HAP-1 (cell line): ENCODE measurements at regions not wholly inside any gene's neighbourhood (a gene's known extent, or its start where the extent isn't known, plus 50 kb on each side); places are given as distances from the start of the nearest gene placed in this dataset.

ENCODE experiments used
- DNase-seq, 2 experiments: peaks; one replicate each; pipeline ENCODE4 v3.0.0-alpha.2; 2016 to 2020; ENCODE audit warnings: low spot score in 2 of 2
- H3K27me3 ChIP-seq: fragments of 250-450 bp; sonication (Bioruptor Pico); 2 replicates; pipeline ENCODE4 v1.5.1; 2020; ENCODE audit warnings: low read depth, mild to moderate bottlenecking, moderate library complexity
- H3K36me3 ChIP-seq: fragments of 250-450 bp; sonication (Bioruptor Pico); replicated peaks from 2 replicates; pipeline ENCODE4 v1.5.1; 2020; ENCODE audit warnings: mild to moderate bottlenecking
- H3K4me1 ChIP-seq: fragments of 250-450 bp; sonication (Bioruptor Pico); 2 replicates; pipeline ENCODE4 v1.5.1; 2020; ENCODE audit warnings: mild to moderate bottlenecking
- H3K4me3 ChIP-seq: fragments of 250-450 bp; sonication (Bioruptor Pico); 2 replicates; pipeline ENCODE4 v1.5.1; 2020; ENCODE audit warnings: mild to moderate bottlenecking, moderate library complexity
- H3K9me3 ChIP-seq: fragments of 250-450 bp; sonication (Bioruptor Pico); 2 replicates; pipeline ENCODE4 v1.5.1; 2020; ENCODE audit warnings: mild to moderate bottlenecking, moderate library complexity
- in situ Hi-C: fragments of 300-500 bp; cut with MboI; formaldehyde crosslinking; loops from 3 replicates; pipeline ENCODE4 v1.14.3; 2020; ENCODE audit warnings: low sequenced_read_pairs, inconsistent platforms, mixed read lengths

DNA sequence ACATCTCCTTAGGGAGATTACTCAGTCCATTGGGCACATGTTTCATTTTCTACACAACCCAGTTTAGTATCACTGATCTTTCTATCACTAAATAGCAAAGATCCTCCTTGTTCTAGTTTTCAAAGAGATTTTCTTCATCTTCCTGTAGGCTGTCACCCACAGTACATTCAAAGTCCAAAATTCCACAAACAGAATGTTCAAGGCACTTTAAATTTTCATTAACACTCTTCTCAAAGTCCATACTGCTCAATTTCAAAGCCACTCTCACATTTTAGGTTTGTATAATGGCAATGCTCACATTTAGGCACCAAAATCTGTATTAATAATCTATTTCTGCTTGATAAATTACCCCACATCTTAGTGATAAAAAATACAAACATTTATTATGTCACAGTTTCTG lies 152.8 kb downstream of the FSIP2 start:
- Histone ChIP-seq H3K4me1 (no peaks in the 10 kb centered on the region), H3K4me3 (no peak overlapping the region), H3K9me3 (no peaks in the 10 kb centered on the region), H3K27me3 (no peaks in the 10 kb centered on the region), H3K36me3 (no peaks in the 10 kb centered on the region)
- no peak for DNase-seq
- in situ Hi-C loops = no loop called here

DNA sequence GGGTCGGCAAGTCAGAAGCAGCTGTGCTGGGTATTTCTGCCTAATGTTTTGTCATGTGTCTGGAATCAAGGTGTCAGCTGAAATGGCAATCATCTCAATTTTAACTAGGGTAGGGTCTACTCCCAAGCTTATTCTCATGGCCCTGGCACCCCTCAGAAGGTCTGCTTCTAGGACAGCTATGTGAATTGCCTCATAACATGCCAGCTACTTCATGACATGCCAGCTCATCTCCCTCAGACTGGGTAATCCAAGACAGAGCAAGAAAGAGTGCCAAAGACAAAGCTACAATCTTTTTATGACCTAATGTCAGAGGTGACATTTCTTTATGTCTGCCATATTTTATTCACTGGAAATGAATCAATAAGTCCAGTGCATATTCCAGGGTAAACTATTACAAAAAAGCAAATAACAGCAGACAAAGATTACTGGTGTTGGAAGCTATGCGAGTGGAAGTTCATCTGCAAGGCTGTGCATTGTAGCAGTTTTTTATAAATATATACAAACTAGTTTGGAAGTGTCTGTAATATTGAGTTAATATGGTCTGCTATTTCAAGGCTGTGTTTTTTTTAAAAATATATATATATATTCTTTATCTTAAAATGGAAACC lies 153.3 kb downstream of the FSIP2 start:
- Histone ChIP-seq H3K27me3 (no peaks in the 10 kb centered on the region), H3K4me1 (no peaks in the 10 kb centered on the region), H3K4me3 (no peak overlapping the region), H3K9me3 (no peaks in the 10 kb centered on the region), H3K36me3 (no peaks in the 10 kb centered on the region)
- no peak for DNase-seq
- in situ Hi-C loops = no loop called here

DNA sequence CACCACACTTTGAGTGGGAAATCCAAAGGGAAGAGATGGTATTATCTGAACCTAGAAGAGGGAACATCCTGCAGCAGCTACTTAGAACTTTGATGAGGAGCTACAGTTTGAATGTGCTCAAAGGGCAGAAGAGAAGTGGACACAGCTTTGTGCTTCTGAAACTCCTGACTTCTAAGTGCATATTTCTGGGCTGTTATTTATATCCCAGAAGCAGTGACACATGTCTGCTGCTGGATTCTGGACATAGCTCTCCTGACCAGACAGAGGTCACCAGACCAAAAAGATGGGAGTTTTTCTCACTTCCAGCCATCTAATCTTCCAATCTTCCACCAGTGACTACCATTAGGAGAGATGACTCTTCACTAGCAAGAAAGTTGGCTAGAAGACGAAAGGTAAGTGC lies 153.9 kb downstream of the FSIP2 start:
- Histone ChIP-seq H3K36me3 (no peaks in the 10 kb centered on the region), H3K4me1 (no peaks in the 10 kb centered on the region), H3K9me3 (no peaks in the 10 kb centered on the region), H3K27me3 (no peaks in the 10 kb centered on the region), H3K4me3 (no peak overlapping the region)
- no peak for DNase-seq
- in situ Hi-C loops = no loop called here

DNA sequence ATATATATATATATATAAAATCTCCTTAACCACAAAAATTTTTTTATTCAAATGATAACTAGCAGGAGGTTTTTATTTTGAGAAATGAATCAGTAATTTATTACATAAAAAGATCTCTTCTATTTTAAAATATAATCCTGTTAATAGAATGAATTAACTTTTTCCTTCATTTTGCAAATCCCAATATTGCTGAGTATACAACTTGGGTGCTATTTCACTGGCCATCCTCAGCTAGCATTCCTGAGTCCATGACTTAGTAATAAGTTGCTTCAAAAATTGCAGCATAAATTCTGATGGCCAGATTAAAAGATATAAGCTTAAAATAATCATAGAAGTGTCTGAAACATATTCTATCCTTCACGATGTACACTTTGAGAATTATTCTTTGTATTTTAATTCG lies 155.6 kb downstream of the FSIP2 start:
- H3K27me3 ChIP-seq = no peaks in the 10 kb centered on the region
- in situ Hi-C loops = no loop called here
- no peaks in the 10 kb centered on the region for H3K36me3 ChIP-seq
- no peak for DNase-seq
- H3K4me3 ChIP-seq = no peak overlapping the region
- peaks cover 7% of the 10 kb centered on the region; the same call in 1 of the 2 replicates for H3K4me1 ChIP-seq
- no peaks in the 10 kb centered on the region for H3K9me3 ChIP-seq

DNA sequence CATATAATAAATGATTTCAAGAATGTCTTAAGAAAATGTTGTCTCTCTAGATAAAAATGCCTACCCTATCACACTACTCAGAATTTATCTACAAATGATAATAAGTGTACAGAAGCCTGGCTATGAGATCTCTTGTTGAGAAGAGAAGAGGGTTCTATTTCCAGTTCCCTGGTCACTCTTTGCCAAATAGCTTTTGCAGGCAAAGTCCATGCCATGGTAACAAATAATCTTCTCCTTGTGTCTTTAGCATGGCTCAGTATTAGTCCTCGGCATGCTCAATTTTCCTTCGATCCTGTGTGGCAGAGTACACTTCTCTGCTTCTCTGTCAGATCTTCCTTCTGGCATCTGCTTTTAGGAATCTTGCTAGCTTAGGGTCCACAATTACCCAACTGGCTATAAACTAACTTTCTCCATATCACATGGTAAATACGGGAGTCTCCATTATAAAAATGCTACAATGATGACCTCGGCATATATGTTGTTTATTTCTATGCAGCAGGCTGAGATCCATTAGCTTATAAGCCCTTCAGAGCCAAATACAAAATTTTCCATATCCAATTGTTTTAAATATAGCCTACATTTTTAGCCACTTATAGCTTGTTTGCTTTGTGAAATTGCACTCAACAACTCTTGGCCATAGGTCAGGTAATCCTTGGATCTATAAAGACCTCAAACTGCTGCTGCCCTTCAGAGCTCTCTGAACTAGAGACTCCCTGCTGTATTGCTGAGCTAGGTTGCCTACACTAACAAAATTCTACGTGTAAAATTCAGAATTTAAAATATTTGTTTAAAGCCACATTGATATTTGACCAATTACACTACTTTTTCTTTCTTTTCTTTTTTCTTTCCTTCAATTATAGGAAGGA lies 157.5 kb downstream of the FSIP2 start:
- peaks cover 7% of the 10 kb centered on the region; the same call in 1 of the 2 replicates for H3K4me1 ChIP-seq
- H3K27me3 ChIP-seq = no peaks in the 10 kb centered on the region
- DNase-seq = no peak
- H3K9me3 ChIP-seq = no peaks in the 10 kb centered on the region
- in situ Hi-C loops = no loop called here
- H3K4me3 ChIP-seq = no peak overlapping the region
- H3K36me3 ChIP-seq = no peaks in the 10 kb centered on the region

DNA sequence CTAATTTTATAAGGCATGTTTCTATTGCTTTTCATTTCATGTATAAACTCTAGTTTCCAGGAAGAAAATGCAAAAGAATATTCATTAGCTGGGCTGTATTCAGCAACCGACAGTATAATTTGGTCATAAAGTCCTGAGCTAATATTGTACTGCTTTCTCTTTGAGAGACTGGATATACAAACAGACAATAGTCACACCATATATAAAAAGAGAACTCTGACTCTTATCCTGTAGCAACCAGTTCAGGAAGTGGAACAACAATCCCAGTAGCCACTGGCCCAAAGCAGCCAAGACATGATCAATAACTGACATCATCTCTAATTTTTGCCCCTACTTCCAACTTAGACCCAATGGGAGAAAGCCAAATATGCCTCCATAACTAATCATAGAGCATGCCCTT lies 160.8 kb downstream of the FSIP2 start:
- H3K36me3 ChIP-seq = no peaks in the 10 kb centered on the region
- peak in 1 of 2 experiments; percentile 20 for DNase-seq
- H3K4me1 ChIP-seq = peaks cover 7% of the 10 kb centered on the region; the same call in 1 of the 2 replicates
- H3K4me3 ChIP-seq = no peak overlapping the region
- in situ Hi-C loops = no loop called here
- no peaks in the 10 kb centered on the region for H3K9me3 ChIP-seq
- no peaks in the 10 kb centered on the region for H3K27me3 ChIP-seq

DNA sequence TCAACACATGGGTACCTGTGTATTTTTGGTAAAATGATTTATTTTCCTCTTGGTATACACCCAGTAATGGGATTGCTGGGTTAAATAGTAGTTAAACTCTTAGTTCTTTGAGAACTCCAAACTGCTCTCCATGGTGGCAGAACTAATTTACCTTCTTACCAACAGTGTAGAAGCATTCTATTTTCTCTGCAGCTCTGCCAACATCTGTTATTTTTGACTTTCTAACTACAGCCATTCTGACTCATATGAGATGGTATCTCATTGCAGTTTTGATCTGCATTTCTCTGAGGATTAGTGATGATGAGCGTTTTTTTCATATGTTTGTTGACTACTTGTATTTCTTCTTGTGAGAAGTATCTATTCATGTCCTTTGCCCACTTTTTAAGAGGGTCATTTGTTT lies 180.6 kb downstream of the FSIP2 start:
- no peaks in the 10 kb centered on the region for H3K36me3 ChIP-seq
- no peaks in the 10 kb centered on the region for H3K4me1 ChIP-seq
- no peaks in the 10 kb centered on the region for H3K27me3 ChIP-seq
- no peak for DNase-seq
- no peaks in the 10 kb centered on the region for H3K9me3 ChIP-seq
- H3K4me3 ChIP-seq = no peak overlapping the region
- in situ Hi-C loops = no loop called here

DNA sequence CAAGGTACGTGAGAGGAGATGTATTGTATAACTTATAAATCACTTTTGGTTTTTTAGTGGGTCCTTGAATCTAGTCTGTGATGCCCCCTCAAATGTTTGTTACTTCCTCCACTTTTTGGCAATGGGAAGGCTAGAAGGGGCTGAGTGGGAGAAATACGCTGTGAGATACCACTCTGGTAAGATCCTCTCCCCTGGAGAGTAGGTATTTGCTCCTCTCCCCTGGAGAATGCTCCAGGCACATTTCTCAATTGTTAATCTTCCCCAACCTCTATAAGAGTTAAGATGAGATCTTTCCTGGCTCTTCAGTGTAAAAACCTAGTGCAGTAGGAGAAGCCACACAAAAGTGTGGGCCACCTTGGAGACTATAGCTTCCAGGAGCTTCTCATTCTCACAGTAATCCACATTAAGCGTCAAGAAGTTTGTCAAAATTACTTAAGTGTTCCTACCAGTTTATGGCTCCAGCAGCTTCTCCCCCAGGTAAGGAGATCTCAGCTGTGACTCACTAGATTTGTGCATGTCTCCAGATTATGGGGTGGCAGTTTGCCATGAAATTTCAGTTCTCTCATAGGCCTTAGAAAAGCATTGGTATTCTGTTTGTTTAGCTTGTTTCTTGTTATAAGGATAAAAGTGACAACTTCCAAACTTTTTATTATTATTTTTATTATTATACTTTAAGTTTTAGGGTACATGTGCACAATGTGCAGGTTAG lies 182.6 kb downstream of the FSIP2 start:
- H3K36me3 ChIP-seq = no peaks in the 10 kb centered on the region
- no peaks in the 10 kb centered on the region for H3K4me1 ChIP-seq
- no peak overlapping the region for H3K4me3 ChIP-seq
- H3K9me3 ChIP-seq = no peaks in the 10 kb centered on the region
- in situ Hi-C loops = no loop called here
- no peak for DNase-seq
- no peaks in the 10 kb centered on the region for H3K27me3 ChIP-seq

DNA sequence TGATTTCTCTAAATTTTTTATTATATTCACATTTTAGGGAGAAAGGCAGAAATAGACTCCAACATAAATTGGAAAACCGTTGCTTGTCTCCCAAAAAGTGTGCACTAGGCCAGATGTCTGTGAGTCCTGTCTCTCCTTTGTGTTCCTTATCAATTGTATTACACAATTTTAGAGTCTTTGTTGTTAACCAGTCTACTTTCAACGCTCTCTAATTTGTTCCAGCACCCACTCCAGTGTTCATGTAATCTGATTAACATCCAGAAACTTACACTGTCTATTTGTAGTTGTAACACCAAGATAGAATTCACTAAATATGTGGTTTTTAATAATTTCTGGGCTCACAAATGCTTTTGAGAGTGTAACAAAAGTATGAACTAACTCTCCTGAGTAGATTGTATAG lies 195.6 kb downstream of the FSIP2 start:
- in situ Hi-C loops = no loop called here
- DNase-seq = no peak
- Histone ChIP-seq H3K36me3 (no peaks in the 10 kb centered on the region), H3K4me1 (no peaks in the 10 kb centered on the region), H3K4me3 (no peak overlapping the region), H3K27me3 (no peaks in the 10 kb centered on the region), H3K9me3 (no peaks in the 10 kb centered on the region)

DNA sequence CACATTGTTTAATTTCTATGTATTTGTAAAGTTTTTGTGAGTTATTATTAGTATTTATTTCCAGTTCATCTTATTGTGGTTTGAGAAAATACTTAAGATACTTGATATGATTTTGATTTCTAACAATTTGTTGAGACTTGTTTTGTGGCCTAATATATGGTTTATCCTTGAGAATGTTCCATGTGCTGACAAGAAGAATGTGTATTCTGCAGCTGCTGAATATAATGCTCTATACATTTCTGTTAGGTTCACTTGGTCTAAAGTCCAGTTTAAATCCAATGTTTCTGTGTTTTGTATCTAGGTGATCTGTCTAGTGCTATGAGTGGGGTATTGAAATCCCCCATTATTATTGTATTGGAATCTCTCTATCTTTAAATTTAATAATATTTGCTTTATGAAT lies 201.3 kb downstream of the FSIP2 start:
- H3K4me3 ChIP-seq = no peak overlapping the region
- in situ Hi-C loops = no loop called here

DNA sequence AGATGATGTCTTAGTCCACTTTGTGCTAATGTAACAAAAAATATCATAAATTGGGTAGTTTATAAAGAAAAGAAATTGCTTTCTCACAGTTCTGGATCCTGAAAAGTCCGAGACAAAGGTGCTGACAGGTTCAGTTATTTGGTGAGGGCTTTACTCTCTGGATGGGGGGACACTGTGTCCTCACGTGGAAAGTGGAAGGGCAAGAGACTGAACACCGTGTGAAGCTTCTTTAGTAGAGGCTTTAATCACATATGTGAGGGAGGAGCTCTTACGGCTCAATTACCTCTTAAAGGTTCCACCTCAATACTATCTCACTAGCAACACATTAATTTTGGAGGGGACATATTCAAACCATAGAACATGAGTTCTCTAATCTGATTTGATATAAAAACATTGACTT lies 204.3 kb downstream of the FSIP2 start:
- Histone ChIP-seq H3K27me3 (no peaks in the 10 kb centered on the region), H3K4me1 (no peaks in the 10 kb centered on the region), H3K9me3 (no peaks in the 10 kb centered on the region), H3K36me3 (no peaks in the 10 kb centered on the region), H3K4me3 (no peak overlapping the region)
- in situ Hi-C loops = no loop called here
- no peak for DNase-seq

More for the DNA sequence above, 201.3 kb downstream of the FSIP2 start:
- H3K9me3 ChIP-seq = no peaks in the 10 kb centered on the region
- H3K36me3 ChIP-seq = no peaks in the 10 kb centered on the region
- DNase-seq = no peak
- H3K27me3 ChIP-seq = no peaks in the 10 kb centered on the region
- no peaks in the 10 kb centered on the region for H3K4me1 ChIP-seq

DNA sequence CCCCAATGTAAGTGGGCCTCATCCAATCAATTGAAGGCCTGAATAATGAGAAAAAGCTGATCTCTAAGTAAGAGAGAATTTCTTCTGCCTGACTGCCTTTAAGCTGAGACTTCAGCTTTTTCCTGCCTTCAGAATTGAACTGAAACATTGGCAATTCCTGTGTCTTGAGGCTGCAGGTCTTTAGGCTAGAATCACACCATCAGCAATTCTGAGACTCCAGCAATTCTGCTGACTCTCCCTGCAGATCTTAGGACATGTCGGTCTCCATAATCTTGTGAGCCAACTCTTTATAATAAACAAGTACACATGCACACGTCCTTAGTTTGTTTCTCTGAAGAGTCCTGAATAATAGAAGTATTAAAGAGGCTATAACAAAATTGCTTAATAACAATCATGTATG lies 209.1 kb downstream of the FSIP2 start:
- Histone ChIP-seq H3K9me3 (no peaks in the 10 kb centered on the region), H3K4me1 (no peaks in the 10 kb centered on the region), H3K4me3 (no peak overlapping the region), H3K27me3 (no peaks in the 10 kb centered on the region), H3K36me3 (no peaks in the 10 kb centered on the region)
- in situ Hi-C loops = no loop called here
- no peak for DNase-seq

DNA sequence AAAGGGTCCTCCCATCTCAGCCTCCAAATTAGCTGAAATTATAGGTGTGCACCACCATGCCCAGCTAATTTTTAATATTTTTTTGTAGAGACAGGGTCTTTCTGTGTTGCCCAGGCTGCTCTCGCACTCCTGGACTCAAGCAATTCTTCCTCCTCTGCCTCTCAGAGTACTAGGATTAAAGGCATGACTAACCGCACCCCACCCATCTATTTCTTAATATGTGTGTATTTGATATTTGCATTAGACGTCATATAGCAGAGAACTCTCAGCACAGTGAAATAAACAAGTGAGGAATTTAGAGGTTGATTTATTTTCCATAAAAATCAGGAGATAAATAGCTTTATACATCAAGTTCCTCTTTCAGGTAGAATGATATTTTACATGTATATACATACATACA lies 213.5 kb downstream of the FSIP2 start:
- Histone ChIP-seq H3K36me3 (no peaks in the 10 kb centered on the region), H3K27me3 (no peaks in the 10 kb centered on the region), H3K4me3 (no peak overlapping the region), H3K4me1 (no peaks in the 10 kb centered on the region), H3K9me3 (no peaks in the 10 kb centered on the region)
- DNase-seq = no peak
- in situ Hi-C loops = no loop called here

DNA sequence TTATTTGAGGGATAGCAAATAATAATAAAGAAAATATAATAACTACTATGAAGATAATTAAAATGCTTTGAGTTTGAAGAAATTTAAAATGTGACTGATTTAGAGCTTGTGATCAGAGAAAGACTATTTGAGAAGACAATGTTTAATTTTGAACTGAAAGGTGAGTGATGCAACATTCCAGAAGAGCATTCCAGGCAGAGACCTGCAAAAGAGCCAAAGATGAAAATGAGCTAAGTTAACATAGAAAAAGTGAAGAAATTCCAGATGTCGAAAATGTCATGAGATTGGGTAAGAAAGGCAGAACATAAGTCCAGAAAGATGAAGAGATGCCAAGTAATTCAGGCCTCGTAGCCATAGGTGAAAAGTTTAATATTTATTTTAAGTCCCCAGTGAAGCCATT lies 215.8 kb downstream of the FSIP2 start:
- no peaks in the 10 kb centered on the region for H3K36me3 ChIP-seq
- in situ Hi-C loops = no loop called here
- DNase-seq = no peak

More for the DNA sequence above, 215.8 kb downstream of the FSIP2 start:
- no peaks in the 10 kb centered on the region for H3K4me1 ChIP-seq
- no peaks in the 10 kb centered on the region for H3K9me3 ChIP-seq
- no peaks in the 10 kb centered on the region for H3K27me3 ChIP-seq
- no peak overlapping the region for H3K4me3 ChIP-seq
